CD4-positive, alpha-beta T cell treated with Interferon alpha-2 for 1 hour (primary cell): ENCODE measurements at regions not wholly inside any gene's neighbourhood (a gene's known extent, or its start where the extent isn't known, plus 50 kb on each side); places are given as distances from the start of the nearest gene placed in this dataset.
A peak's percentile ranks its signal among the peaks of the same experiment; 100 is the strongest.
"Not testable (repeated sequence)": the region's sequence is repeated elsewhere in the genome, so short reads cannot be mapped to it uniquely, and the experiment has no call there.

Source experiments
- DNase-seq, 2 donors: peaks; one replicate each; pipeline ENCODE4 v3.0.0-alpha.2; 2020 to 2022

- DNase-seq = no peak
Observed at GRCh38 chr6:137395316-137395715, 98.9 kb downstream of the OLIG3 start.

GRCh38 chr6:137391061-137391814 lies 103.0 kb downstream of the OLIG3 start:
- DNase-seq = no peak

GRCh38 chr6:137390334-137390733 lies 103.9 kb downstream of the OLIG3 start:
- no peak for DNase-seq

GRCh38 chr6:137389150-137389704 lies 105.0 kb downstream of the OLIG3 start:
- peak; percentile 72 to 80 for DNase-seq

GRCh38 chr6:137387096-137387764 lies 107.0 kb downstream of the OLIG3 start:
- no peak for DNase-seq

GRCh38 chr6:137383287-137383686 lies 110.9 kb downstream of the OLIG3 start:
- DNase-seq = not testable (repeated sequence)

GRCh38 chr6:137378090-137378369 lies 116.2 kb downstream of the OLIG3 start:
- no peak for DNase-seq

GRCh38 chr6:137373296-137373695 lies 120.9 kb downstream of the OLIG3 start:
- no peak for DNase-seq

GRCh38 chr6:137372532-137372931 lies 121.7 kb downstream of the OLIG3 start:
- DNase-seq = no peak

- no peak for DNase-seq
Observed at GRCh38 chr6:137371634-137372016, 122.6 kb downstream of the OLIG3 start.

- DNase-seq = no peak
Observed at GRCh38 chr6:137370871-137371633, 123.1 kb downstream of the OLIG3 start.

- no peak for DNase-seq
Observed at GRCh38 chr6:137369136-137369535, 125.1 kb downstream of the OLIG3 start.

- DNase-seq = no peak
Observed at GRCh38 chr6:137365707-137366437, 128.3 kb downstream of the OLIG3 start.

- peak in 1 of 2 donors; percentile 63 for DNase-seq
Observed at GRCh38 chr6:137363805-137364138, 130.4 kb downstream of the OLIG3 start.

GRCh38 chr6:137362878-137363804 lies 131.1 kb downstream of the OLIG3 start:
- DNase-seq = no peak

GRCh38 chr6:137361701-137362100 lies 132.5 kb downstream of the OLIG3 start:
- DNase-seq = no peak

- DNase-seq = no peak
Observed at GRCh38 chr6:137358273-137358672, 135.9 kb downstream of the OLIG3 start.

- no peak for DNase-seq
Observed at GRCh38 chr6:137357948-137358266, 136.3 kb downstream of the OLIG3 start.

- no peak for DNase-seq
Observed at GRCh38 chr6:137357263-137357947, 136.8 kb downstream of the OLIG3 start.

GRCh38 chr6:137353842-137354397 lies 134.7 kb upstream of the IFNGR1 start:
- no peak for DNase-seq

- no peak for DNase-seq
Observed at GRCh38 chr6:137353346-137353745, 134.2 kb upstream of the IFNGR1 start.
